K562 (cell line): ENCODE measurements at regions not wholly inside any gene's neighbourhood (a gene's known extent, or its start where the extent isn't known, plus 50 kb on each side); places are given as distances from the start of the nearest gene placed in this dataset.

Experiments
- ATAC-seq: fragments of 200-7000 bp; cut with Tn5 transposase; 3 replicates; pipeline ENCODE4 v1.9.1; 2020; ENCODE audit warnings: moderate library complexity
- BruUV-seq: library from RNA; stranded (reverse); fragments of 400-500 nt; replicated peaks from 2 replicates; lab custom pipeline; 2021; lab: Mats Ljungman, UMichigan
- CTCF ChIA-PET: fragments of 300-600 bp; formaldehyde crosslinking; extraction: SDS; loops from one replicate; lab custom pipeline; 2021; ENCODE audit warnings: low intra/inter-chr PET ratio; lab: Yijun Ruan, JAX
- POLR2A ChIA-PET: fragments of 300-600, 350-650 bp; sonication (Branson Sonifier 250); formaldehyde crosslinking; extraction: SDS; loops from one replicate; lab custom pipeline; 2021; ENCODE audit warnings: antibody characterized with exemption, inconsistent platforms; lab: Yijun Ruan, JAX
- DNase-seq, 4 experiments: peaks; one replicate each; pipeline versions ENCODE4 v3.0.0 to v3.0.0-alpha.2; 2011 to 2018; ENCODE audit warnings: low spot score in 3 of 4, mixed read lengths in 3 of 4; ENCODE audit errors: extremely low read depth in 1 of 4
- FAIRE-seq: peaks from 2 replicates; lab custom pipeline; 2011; peaks lifted over from hg19 to GRCh38; lab: Jason Lieb, UNC
- H2AFZ ChIP-seq: 2 replicates; pipeline ENCODE4 v1.6.0; 2011; ENCODE audit warnings: low read depth, low read length, control low read depth, inconsistent platforms
- H3K27ac ChIP-seq: fragments of 200-600 bp; 3 replicates; pipeline ENCODE4 v1.8.0; 2011; ENCODE audit warnings: low read depth, mild to moderate bottlenecking, control low read depth, inconsistent platforms, low read length, moderate library complexity, mixed read lengths; ENCODE audit errors: extremely low read depth
- H3K27me3 ChIP-seq, 2 experiments: fragments of 300-600 bp in 1 of 2; 2 replicates in 1 of 2; 3 replicates in 1 of 2; pipeline versions ENCODE4 v1.6.0 to v1.8.0; 2011; ENCODE audit warnings: inconsistent platforms in 2 of 2, low read length in 2 of 2, mild to moderate bottlenecking in 1 of 2, mixed read lengths in 1 of 2, moderate library complexity in 1 of 2; ENCODE audit not compliant: control insufficient read depth in 2 of 2, insufficient read depth in 2 of 2
- H3K36me3 ChIP-seq: fragments of 300-600 bp; 3 replicates; pipeline ENCODE4 v1.8.0; 2011; ENCODE audit warnings: mild to moderate bottlenecking, low read length, inconsistent platforms; ENCODE audit not compliant: control insufficient read depth, insufficient read depth
- H3K4me1 ChIP-seq, 2 experiments: fragments of 200-600 bp in 1 of 2; replicated peaks in 1 of 2; 2 replicates in 1 of 2; 3 replicates in 1 of 2; pipeline versions ENCODE4 v1.5.1 to v1.8.0; 2011; ENCODE audit warnings: inconsistent platforms in 2 of 2, low read length in 2 of 2, mild to moderate bottlenecking in 1 of 2, mixed read lengths in 1 of 2, moderate library complexity in 1 of 2; ENCODE audit not compliant: control insufficient read depth in 2 of 2, insufficient read depth in 2 of 2
- H3K4me2 ChIP-seq: 2 replicates; pipeline ENCODE4 v1.6.1; 2011; ENCODE audit warnings: low read length, control low read depth, inconsistent platforms, mixed read lengths; ENCODE audit not compliant: insufficient read depth
- H3K4me3 ChIP-seq: fragments of 200-600 bp; sonication (generic), shearing (Covaris generic); 2 replicates; pipeline ENCODE4 v1.5.1; 2016; ENCODE audit warnings: control low read depth, inconsistent platforms
- H3K79me2 ChIP-seq: fragments of 200-600 bp; 3 replicates; pipeline ENCODE4 v1.8.0; 2011; ENCODE audit warnings: low read length, inconsistent platforms; ENCODE audit not compliant: control insufficient read depth, insufficient read depth
- H3K9ac ChIP-seq, 2 experiments: 2 replicates each; pipeline versions ENCODE4 v1.6.0 to v1.6.1; 2011; ENCODE audit warnings: low read depth in 2 of 2, low read length in 2 of 2, control low read depth in 1 of 2, inconsistent platforms in 1 of 2, mild to moderate bottlenecking in 1 of 2, mixed read lengths in 1 of 2; ENCODE audit not compliant: insufficient read depth in 1 of 2
- H3K9me1 ChIP-seq: one replicate; pipeline ENCODE4 v1.6.0; 2011; ENCODE audit warnings: inconsistent platforms, mild to moderate bottlenecking, low read length, moderate library complexity; ENCODE audit not compliant: control insufficient read depth, insufficient read depth
- H3K9me3 ChIP-seq: replicated peaks from 2 replicates; pipeline ENCODE4 v1.5.1; 2011; ENCODE audit warnings: low read depth, low read length, inconsistent platforms; ENCODE audit not compliant: control insufficient read depth, insufficient read depth
- H4K20me1 ChIP-seq: replicated peaks from 2 replicates; pipeline ENCODE4 v1.6.1; 2011; ENCODE audit warnings: low read length, inconsistent platforms, mixed read lengths; ENCODE audit not compliant: control insufficient read depth, insufficient read depth
- BMI1 ChIP-seq: fragments of 150-350 bp; IDR thresholded peaks from 2 replicates; pipeline ENCODE4 v1.6.1; 2014; ENCODE audit warnings: low read length
- CEBPB ChIP-seq: fragments of 450-650 bp; IDR thresholded peaks from 2 replicates; pipeline ENCODE4 v1.6.1; 2016; ENCODE audit warnings: missing genetic modification characterization, missing compliant biosample characterization
- CEBPG ChIP-seq, 3 experiments: fragments of 200-800 bp in 1 of 3; sonication (Bioruptor generic) in 1 of 3; sonication (generic) in 1 of 3; formaldehyde crosslinking in 1 of 3; IDR thresholded peaks in 2 of 3; conservative IDR thresholded peaks in 1 of 3; 2 replicates each; pipeline versions ENCODE4 v1.6.1 to v1.8.0; 2016 to 2022; ENCODE audit warnings: missing compliant biosample characterization in 2 of 3, missing genetic modification characterization in 2 of 3, mild to moderate bottlenecking in 1 of 3, missing genetic modification reagents in 1 of 3
- ETV6 ChIP-seq, 3 experiments: fragments of 150-350 bp in 1 of 3; sonication (generic) in 1 of 3; formaldehyde crosslinking in 1 of 3; IDR thresholded peaks; 2 replicates each; pipeline versions ENCODE4 v1.6.1 to v1.8.0; 2014 to 2022; ENCODE audit warnings: borderline replicate concordance in 2 of 3, low read depth in 2 of 3, antibody characterized with exemption in 1 of 3, low read length in 1 of 3, mild to moderate bottlenecking in 1 of 3, missing genetic modification reagents in 1 of 3
- HDAC8 ChIP-seq: fragments of 450-650 bp; IDR thresholded peaks from 2 replicates; pipeline ENCODE4 v1.6.1; 2016; ENCODE audit warnings: mild to moderate bottlenecking, missing genetic modification characterization, moderate library complexity, missing compliant biosample characterization
- POLR2AphosphoS5 ChIP-seq: IDR thresholded peaks from 2 replicates; pipeline ENCODE4 v1.6.1; 2011; ENCODE audit warnings: mild to moderate bottlenecking, low read depth, low read length, moderate library complexity; ENCODE audit not compliant: control insufficient read depth, insufficient read depth
- ZNF407 ChIP-seq: fragments of 450-650 bp; IDR thresholded peaks from 2 replicates; pipeline ENCODE4 v1.6.1; 2016; ENCODE audit warnings: low read depth
- ZNF586 ChIP-seq: fragments of 450-650 bp; formaldehyde crosslinking; conservative IDR thresholded peaks from 2 replicates; pipeline ENCODE4 v1.4.0; 2020; ENCODE audit warnings: mild to moderate bottlenecking, moderate library complexity
- ZNF830 ChIP-seq: fragments of 250-450 bp; sonication (Bioruptor Pico); IDR thresholded peaks from 2 replicates; pipeline ENCODE4 v1.5.0; 2021; ENCODE audit warnings: mild to moderate bottlenecking
- WGBS: fragments of 100-300 bp; shearing (Covaris generic); methylation state at CpG from one replicate; pipeline ENCODE4 v1.1.6; 2016; ENCODE audit warnings: low coverage, mixed read lengths; ENCODE audit not compliant: insufficient coverage; ENCODE audit errors: missing lambda C conversion rate; 5-methylcytosine and 5-hydroxymethylcytosine counted together
- in situ Hi-C: fragments of 300-500 bp; cut with MboI; formaldehyde crosslinking; loops from 4 replicates; pipeline ENCODE4 v1.15.0; 2018; ENCODE audit warnings: inconsistent platforms, mixed read lengths
- intact Hi-C: fragments of 100-400 bp; cut with micrococcal nuclease; formaldehyde crosslinking; loops from 2 replicates; pipeline ENCODE4 v1.14.2; 2022
- TF ChIP-seq, protein P1 (sequence below): IDR thresholded peaks from 3 replicates; pipeline ENCODE4 v1.6.1; 2011; ENCODE audit warnings: borderline replicate concordance, mild to moderate bottlenecking, moderate library complexity; ENCODE audit not compliant: insufficient read length; ENCODE audit errors: extremely low read depth

DNA sequence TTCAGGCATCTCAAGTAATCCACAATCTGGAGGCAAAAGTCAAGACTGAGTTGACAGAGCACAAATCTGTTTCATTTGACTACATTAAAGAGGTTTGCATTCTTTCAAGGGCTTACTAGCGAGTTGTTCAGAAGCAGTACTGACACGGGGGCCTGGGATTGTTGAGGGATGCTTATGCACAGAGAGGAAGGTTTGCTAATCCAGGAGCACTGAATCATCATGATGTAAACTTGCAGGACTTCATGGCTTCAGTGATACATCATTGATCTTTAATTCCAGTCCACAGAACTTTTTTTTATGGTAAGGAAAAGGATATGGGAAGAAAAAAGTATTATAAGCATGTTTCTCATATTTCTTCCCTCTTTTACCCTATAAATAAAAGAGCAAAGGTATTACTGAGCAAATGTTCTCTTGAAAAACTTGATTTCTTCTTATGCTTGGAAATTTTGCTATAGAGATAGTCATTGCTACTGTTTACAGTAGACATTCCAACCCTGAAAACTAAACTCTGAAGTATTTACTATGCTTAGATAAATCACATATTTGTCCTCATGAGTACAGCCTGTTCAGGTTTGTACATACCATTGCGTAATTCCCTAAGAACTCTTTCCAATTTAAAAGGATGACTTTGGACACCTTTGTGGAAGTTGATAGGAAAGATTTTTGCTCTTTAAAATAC lies 65.8 kb upstream of the KPNA3 start:
- DNase-seq = no peak
- intact Hi-C loops (no loop called here), in situ Hi-C loops (no loop called here)
- Histone ChIP-seq H3K4me3 (no peak overlapping the region), H4K20me1 (no peaks in the 10 kb centered on the region), H3K27me3 (no peaks in the 10 kb centered on the region), H3K4me1 (no peaks in the 10 kb centered on the region; a peak in 1 of 5 replicates), H3K79me2 (no peaks in the 10 kb centered on the region), H3K36me3 (no peaks in the 10 kb centered on the region), H3K9me1 (no peaks in the 10 kb centered on the region), H3K9ac (no peak overlapping the region), H3K4me2 (no peak overlapping the region), H3K27ac (no peak overlapping the region), H3K9me3 (no peaks in the 10 kb centered on the region), H2AFZ (no peak overlapping the region)
- no peak for ATAC-seq
- no TSS peak for BruUV-seq
- POLR2A ChIA-PET = no interaction called here
- CTCF ChIA-PET = no interaction called here
- FAIRE-seq = no peak
- 23% methylated on average over 3 of the region's 3 CpGs for WGBS
- TF ChIP-seq ETV6 (IDR thresholded peaks at IDR 0.05; ENCODE audit: borderline replicate concordance in 1 of 2, low read depth in 2 of 2, low read length in 1 of 2) (no peak), ETV6 (CRISPR knock-in tag; IDR thresholded peaks at IDR 0.05; ENCODE audit: borderline replicate concordance) (no peak), POLR2AphosphoS5 (no peak), HDAC8 (tag) (no peak), BMI1 (no peak), ZNF830 (no peak), ZNF407 (no peak), ZNF586 (no peak), CEBPB (tag) (peak; percentile 52), CEBPG (CRISPR knock-in tag; IDR thresholded peaks at IDR 0.05) (no peak), CEBPG (tag; conservative IDR thresholded peaks at IDR 0.05 in 1 of 2, IDR thresholded peaks at IDR 0.05 in 1 of 2) (peak in 1 of 2 experiments; percentile 68; a peak in 2 of 4 replicates)
- TF ChIP-seq, protein P1, sequence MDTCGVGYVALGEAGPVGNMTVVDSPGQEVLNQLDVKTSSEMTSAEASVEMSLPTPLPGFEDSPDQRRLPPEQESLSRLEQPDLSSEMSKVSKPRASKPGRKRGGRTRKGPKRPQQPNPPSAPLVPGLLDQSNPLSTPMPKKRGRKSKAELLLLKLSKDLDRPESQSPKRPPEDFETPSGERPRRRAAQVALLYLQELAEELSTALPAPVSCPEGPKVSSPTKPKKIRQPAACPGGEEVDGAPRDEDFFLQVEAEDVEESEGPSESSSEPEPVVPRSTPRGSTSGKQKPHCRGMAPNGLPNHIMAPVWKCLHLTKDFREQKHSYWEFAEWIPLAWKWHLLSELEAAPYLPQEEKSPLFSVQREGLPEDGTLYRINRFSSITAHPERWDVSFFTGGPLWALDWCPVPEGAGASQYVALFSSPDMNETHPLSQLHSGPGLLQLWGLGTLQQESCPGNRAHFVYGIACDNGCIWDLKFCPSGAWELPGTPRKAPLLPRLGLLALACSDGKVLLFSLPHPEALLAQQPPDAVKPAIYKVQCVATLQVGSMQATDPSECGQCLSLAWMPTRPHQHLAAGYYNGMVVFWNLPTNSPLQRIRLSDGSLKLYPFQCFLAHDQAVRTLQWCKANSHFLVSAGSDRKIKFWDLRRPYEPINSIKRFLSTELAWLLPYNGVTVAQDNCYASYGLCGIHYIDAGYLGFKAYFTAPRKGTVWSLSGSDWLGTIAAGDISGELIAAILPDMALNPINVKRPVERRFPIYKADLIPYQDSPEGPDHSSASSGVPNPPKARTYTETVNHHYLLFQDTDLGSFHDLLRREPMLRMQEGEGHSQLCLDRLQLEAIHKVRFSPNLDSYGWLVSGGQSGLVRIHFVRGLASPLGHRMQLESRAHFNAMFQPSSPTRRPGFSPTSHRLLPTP = no peak
